ENCODE measurements at regions not wholly inside any gene's neighbourhood (a gene's known extent, or its start where the extent isn't known, plus 50 kb on each side); places are given as distances from the start of the nearest gene placed in this dataset.

DNA sequence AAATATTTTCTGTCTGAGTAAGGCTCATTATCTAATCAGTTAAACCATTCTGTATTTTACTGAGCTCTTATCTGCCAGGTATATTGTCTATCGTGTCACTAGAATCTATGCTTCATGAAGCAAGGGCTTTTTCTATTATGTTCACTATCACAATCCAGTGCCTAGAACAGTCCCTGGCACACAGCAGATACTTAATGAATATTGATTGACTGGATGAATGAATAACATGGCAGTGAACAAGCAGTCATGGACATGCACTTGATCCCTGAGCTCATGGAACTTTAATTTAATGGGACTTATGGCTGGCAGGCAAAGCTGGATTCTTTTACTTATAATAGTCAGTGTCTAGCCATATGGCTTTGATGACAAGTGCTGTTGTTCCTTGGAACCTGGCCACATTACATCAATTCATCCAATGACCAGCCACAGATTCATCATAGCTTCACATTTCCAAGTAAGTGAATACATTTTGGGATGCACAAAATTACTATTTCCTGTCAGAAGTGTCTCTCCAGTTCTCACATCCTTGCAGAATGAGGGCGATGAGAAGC, 214.8 kb downstream of the COG6 start:
- DNase-seq, result no peak
- no peak overlapping the region for H3K27ac ChIP-seq
- no peaks in the 10 kb centered on the region for H3K9me3 ChIP-seq
- no peaks in the 10 kb centered on the region for H3K36me3 ChIP-seq
- peaks cover 0 to 7% (median 0%) of the 10 kb centered on the region in 6 donors for H3K4me1 ChIP-seq
- no peak overlapping the region for H3K4me3 ChIP-seq
- WGBS, 5 donors, result 80 to 96% (median 88%) methylated on average over 2 of the region's 2 CpGs
- intact Hi-C loops (cut with DNase I; ENCODE audit: low total_unique reads), result no loop called here
- TF ChIP-seq CTCF (IDR thresholded peaks at IDR 0.05 in 8 of 11, conservative IDR thresholded peaks at IDR 0.05 in 3 of 11) (no peak), POLR2A (IDR thresholded peaks at IDR 0.05) (no peak), POLR2AphosphoS5 (IDR thresholded peaks at IDR 0.05) (no peak)
- no peaks in the 10 kb centered on the region for H3K27me3 ChIP-seq (replicated peaks in 1 of 7)

GRCh38 chr13:39874331-39875053, 219.0 kb downstream of the COG6 start:
- no peak overlapping the region for H3K4me3 ChIP-seq
- TF ChIP-seq CTCF (IDR thresholded peaks at IDR 0.05 in 8 of 11, conservative IDR thresholded peaks at IDR 0.05 in 3 of 11), result no peak
- TF ChIP-seq POLR2AphosphoS5 (IDR thresholded peaks at IDR 0.05), result no peak
- no peak for TF ChIP-seq POLR2A (IDR thresholded peaks at IDR 0.05)
- intact Hi-C loops (cut with DNase I; ENCODE audit: low total_unique reads), result no loop called here
- H3K27ac ChIP-seq, result no peak overlapping the region
- H3K36me3 ChIP-seq, result no peaks in the 10 kb centered on the region
- WGBS, 5 donors, result 62 to 77% (median 68%) methylated on average over 3 of the region's 3 CpGs
- DNase-seq, result no peak
- peaks cover 0 to 7% (median 0%) of the 10 kb centered on the region in 6 donors for H3K4me1 ChIP-seq
- H3K27me3 ChIP-seq (replicated peaks in 1 of 7), result peaks cover 0 to 5% (median 0%) of the 10 kb centered on the region in 7 donors
- H3K9me3 ChIP-seq, result no peaks in the 10 kb centered on the region

- H3K9me3 ChIP-seq, result no peaks in the 10 kb centered on the region
- intact Hi-C loops (cut with DNase I; ENCODE audit: low total_unique reads), result no loop called here
- TF ChIP-seq CTCF (IDR thresholded peaks at IDR 0.05 in 8 of 11, conservative IDR thresholded peaks at IDR 0.05 in 3 of 11) (no peak), POLR2A (IDR thresholded peaks at IDR 0.05) (no peak), POLR2AphosphoS5 (IDR thresholded peaks at IDR 0.05) (no peak)
- peaks cover 0 to 5% (median 0%) of the 10 kb centered on the region in 7 donors for H3K27me3 ChIP-seq (replicated peaks in 1 of 7)
- no peak for DNase-seq
- H3K4me3 ChIP-seq, result no peak overlapping the region
- 70 to 84% (median 78%) methylated on average over 5 to 9 of the region's 9 CpGs for WGBS, 5 donors
- H3K36me3 ChIP-seq, result no peaks in the 10 kb centered on the region
- peak overlapping the region in 2 of 8 donors; percentile 2 to 7 for H3K27ac ChIP-seq
- peaks cover 0 to 7% (median 0%) of the 10 kb centered on the region in 6 donors for H3K4me1 ChIP-seq
Observed at GRCh38 chr13:39875111-39875987, 219.9 kb downstream of the COG6 start.
